ENCODE measurements at regions not wholly inside any gene's neighbourhood (a gene's known extent, or its start where the extent isn't known, plus 50 kb on each side); places are given as distances from the start of the nearest gene placed in this dataset.

GRCh38 chr16:6300523-6300922 lies 1032.1 kb upstream of the RBFOX1 start:
- H3K36me3 ChIP-seq (ENCODE audit: insufficient read depth, insufficient read length, low read length) = no peaks in the 10 kb centered on the region
- no peak overlapping the region for H3K9ac ChIP-seq (ENCODE audit: insufficient read length, low read depth)
- H3K4me1 ChIP-seq (ENCODE audit: insufficient read depth, insufficient read length) = no peaks in the 10 kb centered on the region
- H3K4me3 ChIP-seq (ENCODE audit: insufficient read length, low read depth) = no peak overlapping the region
- no peak for DNase-seq (ENCODE audit: low read depth, low spot score)
- TF ChIP-seq YY1 (IDR thresholded peaks at IDR 0.05; ENCODE audit: insufficient read depth, insufficient read length) (no peak), SUZ12 (IDR thresholded peaks at IDR 0.05; ENCODE audit: extremely low read depth, insufficient read depth, insufficient read length) (no peak), ZNF274 (IDR thresholded peaks at IDR 0.05; ENCODE audit: low read depth, low read length) (no peak)
- peaks cover 13% of the 10 kb centered on the region; the same call in 1 of the 2 replicates for H3K9me3 ChIP-seq (ENCODE audit: insufficient read depth, low read length)
- no peaks in the 10 kb centered on the region for H3K27me3 ChIP-seq (ENCODE audit: insufficient read depth, insufficient read length)

DNA sequence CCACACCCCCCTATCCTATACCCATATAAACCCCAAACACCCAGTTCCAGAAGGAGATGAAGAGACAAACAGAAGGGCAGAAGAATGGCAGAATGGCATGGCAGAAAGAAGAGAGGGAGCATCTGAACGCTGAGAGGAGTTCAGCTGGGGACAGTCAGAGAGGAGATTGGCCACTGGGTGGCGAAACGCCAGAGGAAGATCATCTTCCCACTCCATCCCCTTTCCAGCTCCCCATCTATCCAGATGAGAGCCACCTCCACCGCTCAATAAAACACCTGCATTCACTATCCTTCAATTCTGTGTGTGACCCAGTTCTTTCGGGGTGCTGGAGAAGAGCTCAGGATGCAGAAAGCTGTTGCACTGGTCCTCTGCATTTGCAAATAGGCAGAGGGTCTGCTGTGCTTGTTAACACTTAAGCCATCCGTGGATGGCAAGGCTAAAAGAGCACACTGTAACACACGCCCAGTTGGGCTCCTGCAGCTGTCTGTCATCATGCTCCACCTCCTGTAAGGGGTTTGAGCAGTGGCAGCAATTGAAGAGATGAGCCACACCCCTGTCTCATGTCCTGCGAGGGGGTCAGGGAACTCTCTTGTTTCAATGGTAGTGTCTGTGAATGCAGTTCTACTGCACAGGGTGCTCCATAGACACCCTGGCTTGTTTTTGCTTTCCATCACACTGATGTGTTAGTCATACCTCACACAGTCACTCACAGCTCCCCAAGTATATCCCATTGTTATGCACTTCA lies 1034.8 kb upstream of the RBFOX1 start:
- H3K36me3 ChIP-seq (ENCODE audit: insufficient read depth, insufficient read length, low read length) = no peaks in the 10 kb centered on the region
- no peak for TF ChIP-seq SUZ12 (IDR thresholded peaks at IDR 0.05; ENCODE audit: extremely low read depth, insufficient read depth, insufficient read length)
- TF ChIP-seq ZNF274 (IDR thresholded peaks at IDR 0.05; ENCODE audit: low read depth, low read length) = no peak
- no peak for TF ChIP-seq YY1 (IDR thresholded peaks at IDR 0.05; ENCODE audit: insufficient read depth, insufficient read length)
- no peaks in the 10 kb centered on the region for H3K4me1 ChIP-seq (ENCODE audit: insufficient read depth, insufficient read length)
- H3K9me3 ChIP-seq (ENCODE audit: insufficient read depth, low read length) = peaks cover 13% of the 10 kb centered on the region; the same call in 1 of the 2 replicates
- peak; percentile 43 for DNase-seq (ENCODE audit: low read depth, low spot score)
- H3K9ac ChIP-seq (ENCODE audit: insufficient read length, low read depth) = no peak overlapping the region
- no peak overlapping the region for H3K4me3 ChIP-seq (ENCODE audit: insufficient read length, low read depth)
- H3K27me3 ChIP-seq (ENCODE audit: insufficient read depth, insufficient read length) = no peaks in the 10 kb centered on the region

GRCh38 chr16:6286176-6286575 lies 1046.5 kb upstream of the RBFOX1 start:
- Histone ChIP-seq H3K4me1 (ENCODE audit: insufficient read depth, insufficient read length) (no peaks in the 10 kb centered on the region), H3K9ac (ENCODE audit: insufficient read length, low read depth) (no peak overlapping the region), H3K9me3 (ENCODE audit: insufficient read depth, low read length) (peaks cover 6% of the 10 kb centered on the region; the same call in 1 of the 2 replicates), H3K27me3 (ENCODE audit: insufficient read depth, insufficient read length) (no peaks in the 10 kb centered on the region), H3K4me3 (ENCODE audit: insufficient read length, low read depth) (no peak overlapping the region), H3K36me3 (ENCODE audit: insufficient read depth, insufficient read length, low read length) (no peaks in the 10 kb centered on the region)
- no peak for TF ChIP-seq SUZ12 (IDR thresholded peaks at IDR 0.05; ENCODE audit: extremely low read depth, insufficient read depth, insufficient read length)
- TF ChIP-seq ZNF274 (IDR thresholded peaks at IDR 0.05; ENCODE audit: low read depth, low read length) = no peak
- no peak for TF ChIP-seq YY1 (IDR thresholded peaks at IDR 0.05; ENCODE audit: insufficient read depth, insufficient read length)
- no peak for DNase-seq (ENCODE audit: low read depth, low spot score)

- Histone ChIP-seq H3K27me3 (ENCODE audit: insufficient read depth, insufficient read length) (no peaks in the 10 kb centered on the region), H3K9ac (ENCODE audit: insufficient read length, low read depth) (no peak overlapping the region), H3K4me1 (ENCODE audit: insufficient read depth, insufficient read length) (no peaks in the 10 kb centered on the region), H3K4me3 (ENCODE audit: insufficient read length, low read depth) (no peak overlapping the region), H3K9me3 (ENCODE audit: insufficient read depth, low read length) (peaks cover 6% of the 10 kb centered on the region; the same call in 1 of the 2 replicates), H3K36me3 (ENCODE audit: insufficient read depth, insufficient read length, low read length) (no peaks in the 10 kb centered on the region)
- TF ChIP-seq ZNF274 (IDR thresholded peaks at IDR 0.05; ENCODE audit: low read depth, low read length) (no peak), YY1 (IDR thresholded peaks at IDR 0.05; ENCODE audit: insufficient read depth, insufficient read length) (no peak), SUZ12 (IDR thresholded peaks at IDR 0.05; ENCODE audit: extremely low read depth, insufficient read depth, insufficient read length) (no peak)
- no peak for DNase-seq (ENCODE audit: low read depth, low spot score)
Observed at GRCh38 chr16:6284731-6285130, 1047.9 kb upstream of the RBFOX1 start.

DNA sequence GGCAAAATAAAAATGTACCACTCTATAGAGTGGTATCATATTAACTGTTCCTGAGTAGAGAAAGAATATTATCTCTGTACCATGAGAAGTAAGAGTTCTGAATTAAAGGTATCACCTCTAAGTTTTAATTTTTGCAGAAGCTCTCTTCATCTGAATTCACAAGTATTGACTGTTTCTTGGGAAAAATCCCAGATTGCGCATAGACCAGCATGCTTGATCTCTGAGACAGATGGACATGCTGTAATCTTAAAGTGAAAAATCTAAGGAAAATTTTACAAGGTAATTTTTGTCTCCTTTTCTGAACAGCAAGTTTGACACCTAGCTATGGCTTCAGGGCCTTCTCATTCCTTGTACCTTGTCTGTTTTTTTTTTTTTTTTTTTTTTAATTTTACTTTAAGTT lies 1050.7 kb upstream of the RBFOX1 start:
- Histone ChIP-seq H3K4me3 (ENCODE audit: insufficient read length, low read depth) (no peak overlapping the region), H3K27me3 (ENCODE audit: insufficient read depth, insufficient read length) (no peaks in the 10 kb centered on the region), H3K4me1 (ENCODE audit: insufficient read depth, insufficient read length) (no peaks in the 10 kb centered on the region), H3K9ac (ENCODE audit: insufficient read length, low read depth) (no peak overlapping the region), H3K36me3 (ENCODE audit: insufficient read depth, insufficient read length, low read length) (no peaks in the 10 kb centered on the region), H3K9me3 (ENCODE audit: insufficient read depth, low read length) (peaks cover 6% of the 10 kb centered on the region; the same call in 1 of the 2 replicates)
- no peak for DNase-seq (ENCODE audit: low read depth, low spot score)
- TF ChIP-seq ZNF274 (IDR thresholded peaks at IDR 0.05; ENCODE audit: low read depth, low read length) = no peak
- TF ChIP-seq SUZ12 (IDR thresholded peaks at IDR 0.05; ENCODE audit: extremely low read depth, insufficient read depth, insufficient read length) = no peak
- TF ChIP-seq YY1 (IDR thresholded peaks at IDR 0.05; ENCODE audit: insufficient read depth, insufficient read length) = no peak

DNA sequence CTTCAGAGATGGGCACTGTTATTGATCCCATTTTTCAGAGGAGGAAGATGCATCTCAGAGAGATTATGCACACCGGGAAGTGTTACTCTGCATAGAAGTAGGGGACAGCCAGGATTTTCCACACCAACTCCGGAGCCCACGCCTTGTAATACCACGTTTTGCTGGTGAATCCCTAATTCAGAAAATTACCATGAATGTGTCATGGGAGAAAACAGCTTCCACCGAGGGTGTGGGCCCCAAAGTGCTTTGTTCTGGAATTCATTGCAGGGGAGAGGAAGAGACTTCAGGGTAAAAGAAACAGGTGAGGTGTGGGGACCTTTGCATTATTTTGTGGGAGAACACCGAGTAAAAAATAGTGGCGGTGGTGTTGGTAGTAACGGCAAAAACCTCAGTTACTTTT lies 1051.4 kb upstream of the RBFOX1 start:
- H3K4me1 ChIP-seq (ENCODE audit: insufficient read depth, insufficient read length) = no peaks in the 10 kb centered on the region
- no peak overlapping the region for H3K4me3 ChIP-seq (ENCODE audit: insufficient read length, low read depth)
- no peak for DNase-seq (ENCODE audit: low read depth, low spot score)
- no peaks in the 10 kb centered on the region for H3K27me3 ChIP-seq (ENCODE audit: insufficient read depth, insufficient read length)
- TF ChIP-seq ZNF274 (IDR thresholded peaks at IDR 0.05; ENCODE audit: low read depth, low read length) (no peak), YY1 (IDR thresholded peaks at IDR 0.05; ENCODE audit: insufficient read depth, insufficient read length) (no peak), SUZ12 (IDR thresholded peaks at IDR 0.05; ENCODE audit: extremely low read depth, insufficient read depth, insufficient read length) (no peak)
- H3K36me3 ChIP-seq (ENCODE audit: insufficient read depth, insufficient read length, low read length) = no peaks in the 10 kb centered on the region
- H3K9ac ChIP-seq (ENCODE audit: insufficient read length, low read depth) = no peak overlapping the region
- peaks cover 3% of the 10 kb centered on the region; the same call in 1 of the 2 replicates for H3K9me3 ChIP-seq (ENCODE audit: insufficient read depth, low read length)

DNA sequence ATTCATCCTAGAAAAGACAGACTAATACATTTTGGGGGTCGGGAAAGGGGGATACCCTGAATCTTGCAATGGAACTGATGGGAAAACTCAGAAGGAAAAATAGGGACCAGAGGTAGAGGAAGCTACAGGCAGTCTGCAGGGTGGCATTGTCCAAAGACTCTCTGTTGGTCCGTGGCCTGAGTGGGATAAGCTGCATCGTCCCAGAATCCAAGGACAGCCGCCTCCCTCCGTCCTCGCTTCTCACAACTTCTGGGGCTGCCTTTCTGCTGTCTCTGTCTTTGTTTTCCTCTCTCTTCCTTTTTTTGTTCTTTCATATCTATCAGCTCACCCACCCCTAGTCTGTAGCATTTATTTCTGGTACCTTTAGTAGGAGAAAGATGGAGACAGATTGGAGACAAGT lies 1052.6 kb upstream of the RBFOX1 start:
- DNase-seq (ENCODE audit: low read depth, low spot score) = no peak
- TF ChIP-seq YY1 (IDR thresholded peaks at IDR 0.05; ENCODE audit: insufficient read depth, insufficient read length) = no peak
- no peak for TF ChIP-seq SUZ12 (IDR thresholded peaks at IDR 0.05; ENCODE audit: extremely low read depth, insufficient read depth, insufficient read length)
- TF ChIP-seq ZNF274 (IDR thresholded peaks at IDR 0.05; ENCODE audit: low read depth, low read length) = no peak
- Histone ChIP-seq H3K9me3 (ENCODE audit: insufficient read depth, low read length) (no peaks in the 10 kb centered on the region), H3K27me3 (ENCODE audit: insufficient read depth, insufficient read length) (no peaks in the 10 kb centered on the region), H3K4me1 (ENCODE audit: insufficient read depth, insufficient read length) (no peaks in the 10 kb centered on the region), H3K9ac (ENCODE audit: insufficient read length, low read depth) (no peak overlapping the region), H3K4me3 (ENCODE audit: insufficient read length, low read depth) (no peak overlapping the region), H3K36me3 (ENCODE audit: insufficient read depth, insufficient read length, low read length) (no peaks in the 10 kb centered on the region)
